SK-N-SH (cell line): ENCODE measurements at regions not wholly inside any gene's neighbourhood (a gene's known extent, or its start where the extent isn't known, plus 50 kb on each side); places are given as distances from the start of the nearest gene placed in this dataset.

Experiments
- EP300 ChIP-seq, 2 experiments: IDR thresholded peaks; 2 replicates each; pipeline versions ENCODE4 v1.4.0 to v1.6.1; 2012; ENCODE audit warnings: borderline replicate concordance in 1 of 2, low read depth in 1 of 2, low read length in 1 of 2
- EZH2phosphoT487 ChIP-seq: fragments of 200-600 bp; sonication (generic); IDR thresholded peaks from 2 replicates; pipeline ENCODE4 v1.6.1; 2017; ENCODE audit warnings: low read depth, mixed run types, mild to moderate bottlenecking, antibody characterized with exemption, moderate library complexity, borderline replicate concordance
- FOXM1 ChIP-seq: IDR thresholded peaks from 2 replicates; pipeline ENCODE4 v1.4.0; 2012; ENCODE audit warnings: low read depth, mild to moderate bottlenecking
- GABPA ChIP-seq: IDR thresholded peaks from 2 replicates; pipeline ENCODE4 v1.4.0; 2012; ENCODE audit warnings: low read depth, mild to moderate bottlenecking
- MAX ChIP-seq: IDR thresholded peaks from 2 replicates; pipeline ENCODE4 v1.4.0; 2012; ENCODE audit warnings: low read depth
- RCOR1 ChIP-seq: fragments of 150-350 bp; IDR thresholded peaks from 2 replicates; pipeline ENCODE4 v1.6.1; 2017; ENCODE audit warnings: antibody characterized with exemption, low read length
- SIN3A ChIP-seq: IDR thresholded peaks from 2 replicates; pipeline ENCODE4 v1.6.1; 2012; ENCODE audit warnings: low read depth, mild to moderate bottlenecking, low read length, moderate library complexity, borderline replicate concordance
- TAF1 ChIP-seq: IDR thresholded peaks from 2 replicates; pipeline ENCODE4 v1.6.1; 2012; ENCODE audit warnings: low read depth, mild to moderate bottlenecking, low read length, moderate library complexity, borderline replicate concordance
- TF ChIP-seq, protein P1 (sequence below): fragments of 200-600 bp; sonication (generic); IDR thresholded peaks from 2 replicates; pipeline ENCODE4 v1.6.1; 2017; ENCODE audit warnings: antibody characterized with exemption, mild to moderate bottlenecking, moderate library complexity
- TF ChIP-seq, protein P2 (sequence below): fragments of 150-350 bp; IDR thresholded peaks from 2 replicates; pipeline ENCODE4 v1.6.1; 2016; ENCODE audit warnings: mild to moderate bottlenecking, low read depth, low read length
- TF ChIP-seq, protein P3 (sequence below): fragments of 150-350 bp; IDR thresholded peaks from 2 replicates; pipeline ENCODE4 v1.6.1; 2017; ENCODE audit warnings: antibody characterized with exemption, low read length, low read depth, borderline replicate concordance

DNA sequence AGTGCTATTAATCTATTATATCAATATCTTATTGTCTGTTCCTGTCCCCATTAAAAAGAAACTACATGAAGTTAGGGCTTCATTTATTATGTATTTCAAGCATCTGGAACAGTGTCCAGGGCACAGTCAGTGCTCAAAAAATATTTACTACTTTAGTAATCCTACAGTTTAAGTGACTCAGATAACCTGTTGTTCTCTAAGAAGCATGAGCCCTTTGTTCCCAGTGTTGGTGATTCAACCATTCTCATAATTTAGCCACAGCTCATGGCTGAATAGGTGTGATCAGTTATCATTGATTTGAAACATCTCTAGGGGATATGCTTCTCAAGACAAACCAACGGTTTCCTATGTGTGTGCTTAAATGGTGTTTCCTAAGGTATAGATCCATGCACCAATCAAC lies 292.7 kb downstream of the TMEM167A start:
- TF ChIP-seq, protein P1, sequence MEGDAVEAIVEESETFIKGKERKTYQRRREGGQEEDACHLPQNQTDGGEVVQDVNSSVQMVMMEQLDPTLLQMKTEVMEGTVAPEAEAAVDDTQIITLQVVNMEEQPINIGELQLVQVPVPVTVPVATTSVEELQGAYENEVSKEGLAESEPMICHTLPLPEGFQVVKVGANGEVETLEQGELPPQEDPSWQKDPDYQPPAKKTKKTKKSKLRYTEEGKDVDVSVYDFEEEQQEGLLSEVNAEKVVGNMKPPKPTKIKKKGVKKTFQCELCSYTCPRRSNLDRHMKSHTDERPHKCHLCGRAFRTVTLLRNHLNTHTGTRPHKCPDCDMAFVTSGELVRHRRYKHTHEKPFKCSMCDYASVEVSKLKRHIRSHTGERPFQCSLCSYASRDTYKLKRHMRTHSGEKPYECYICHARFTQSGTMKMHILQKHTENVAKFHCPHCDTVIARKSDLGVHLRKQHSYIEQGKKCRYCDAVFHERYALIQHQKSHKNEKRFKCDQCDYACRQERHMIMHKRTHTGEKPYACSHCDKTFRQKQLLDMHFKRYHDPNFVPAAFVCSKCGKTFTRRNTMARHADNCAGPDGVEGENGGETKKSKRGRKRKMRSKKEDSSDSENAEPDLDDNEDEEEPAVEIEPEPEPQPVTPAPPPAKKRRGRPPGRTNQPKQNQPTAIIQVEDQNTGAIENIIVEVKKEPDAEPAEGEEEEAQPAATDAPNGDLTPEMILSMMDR: no peak
- TF ChIP-seq RCOR1 (no peak), EP300 (IDR thresholded peaks at IDR 0.05; ENCODE audit: borderline replicate concordance in 1 of 2, low read depth in 1 of 2, low read length in 1 of 2) (no peak), EZH2phosphoT487 (no peak), MAX (no peak), TAF1 (no peak), FOXM1 (no peak), GABPA (no peak), SIN3A (no peak)
- TF ChIP-seq, protein P2, sequence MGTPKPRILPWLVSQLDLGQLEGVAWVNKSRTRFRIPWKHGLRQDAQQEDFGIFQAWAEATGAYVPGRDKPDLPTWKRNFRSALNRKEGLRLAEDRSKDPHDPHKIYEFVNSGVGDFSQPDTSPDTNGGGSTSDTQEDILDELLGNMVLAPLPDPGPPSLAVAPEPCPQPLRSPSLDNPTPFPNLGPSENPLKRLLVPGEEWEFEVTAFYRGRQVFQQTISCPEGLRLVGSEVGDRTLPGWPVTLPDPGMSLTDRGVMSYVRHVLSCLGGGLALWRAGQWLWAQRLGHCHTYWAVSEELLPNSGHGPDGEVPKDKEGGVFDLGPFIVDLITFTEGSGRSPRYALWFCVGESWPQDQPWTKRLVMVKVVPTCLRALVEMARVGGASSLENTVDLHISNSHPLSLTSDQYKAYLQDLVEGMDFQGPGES: no peak
- TF ChIP-seq, protein P3, sequence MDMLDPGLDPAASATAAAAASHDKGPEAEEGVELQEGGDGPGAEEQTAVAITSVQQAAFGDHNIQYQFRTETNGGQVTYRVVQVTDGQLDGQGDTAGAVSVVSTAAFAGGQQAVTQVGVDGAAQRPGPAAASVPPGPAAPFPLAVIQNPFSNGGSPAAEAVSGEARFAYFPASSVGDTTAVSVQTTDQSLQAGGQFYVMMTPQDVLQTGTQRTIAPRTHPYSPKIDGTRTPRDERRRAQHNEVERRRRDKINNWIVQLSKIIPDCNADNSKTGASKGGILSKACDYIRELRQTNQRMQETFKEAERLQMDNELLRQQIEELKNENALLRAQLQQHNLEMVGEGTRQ: no peak
